Vagina (tissue), 2 donors: ENCODE measurements at regions not wholly inside any gene's neighbourhood (a gene's known extent, or its start where the extent isn't known, plus 50 kb on each side); places are given as distances from the start of the nearest gene placed in this dataset.

Experiments used
- POLR2A ChIP-seq, 2 donors: fragments of 450-650 bp; IDR thresholded peaks; one replicate each; pipeline ENCODE4 v1.6.1; 2017; ENCODE audit warnings: antibody characterized with exemption in 2 of 2, mild to moderate bottlenecking in 2 of 2, moderate library complexity in 2 of 2
- POLR2AphosphoS5 ChIP-seq, 2 donors: sonication (generic); formaldehyde crosslinking; IDR thresholded peaks; one replicate each; pipeline ENCODE4 v1.9.0; 2017; ENCODE audit warnings: antibody characterized with exemption in 2 of 2, mild to moderate bottlenecking in 2 of 2, low read depth in 1 of 2; ENCODE audit not compliant: insufficient read depth in 1 of 2

- TF ChIP-seq POLR2AphosphoS5 (IDR thresholded peaks at IDR 0.05; ENCODE audit: insufficient read depth in 1 of 2, low read depth in 1 of 2) (no peak), POLR2A (IDR thresholded peaks at IDR 0.05) (no peak)
Measured at GRCh38 chr7:156222151-156222550, 409.9 kb upstream of the SHH start.
